Skin epidermis (tissue), 12 donors: ENCODE measurements at regions not wholly inside any gene's neighbourhood (a gene's known extent, or its start where the extent isn't known, plus 50 kb on each side); places are given as distances from the start of the nearest gene placed in this dataset.

Experiments used
- H3K27ac ChIP-seq, 21 experiments: fragments of 200-600 bp; sonication (generic) in 11 of 21; one replicate each; pipeline ENCODE4 v1.5.0; 2020; ENCODE audit warnings: mild to moderate bottlenecking in 3 of 21, inconsistent platforms in 2 of 21, moderate library complexity in 2 of 21
- H3K4me3 ChIP-seq, 7 experiments: fragments of 200-600 bp; sonication (generic) in 2 of 7; one replicate each; pipeline ENCODE4 v1.5.0; 2020; ENCODE audit warnings: inconsistent platforms in 2 of 7, mild to moderate bottlenecking in 2 of 7, moderate library complexity in 1 of 7

DNA sequence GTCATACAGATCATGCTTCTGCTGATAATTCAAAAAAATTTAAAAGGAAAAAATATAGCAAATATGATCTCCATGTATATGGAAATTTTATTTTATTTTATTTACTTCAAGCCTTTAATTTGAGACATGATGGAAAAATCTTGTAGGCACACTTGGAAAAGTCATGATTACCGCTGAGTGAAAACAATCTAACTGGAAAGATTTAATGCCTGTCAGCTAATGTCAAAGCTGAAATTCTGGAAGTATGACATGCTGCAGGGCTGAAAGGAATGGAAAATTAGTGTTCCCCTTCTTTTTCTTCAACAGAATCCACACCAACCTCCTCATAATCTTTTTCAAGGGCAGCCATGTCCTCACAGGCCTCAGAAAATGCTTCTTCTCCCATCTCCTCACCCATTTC is 58.2 kb downstream of the RPRM start:
- Histone ChIP-seq H3K4me3 (no peak overlapping the region), H3K27ac (no peak overlapping the region)

DNA sequence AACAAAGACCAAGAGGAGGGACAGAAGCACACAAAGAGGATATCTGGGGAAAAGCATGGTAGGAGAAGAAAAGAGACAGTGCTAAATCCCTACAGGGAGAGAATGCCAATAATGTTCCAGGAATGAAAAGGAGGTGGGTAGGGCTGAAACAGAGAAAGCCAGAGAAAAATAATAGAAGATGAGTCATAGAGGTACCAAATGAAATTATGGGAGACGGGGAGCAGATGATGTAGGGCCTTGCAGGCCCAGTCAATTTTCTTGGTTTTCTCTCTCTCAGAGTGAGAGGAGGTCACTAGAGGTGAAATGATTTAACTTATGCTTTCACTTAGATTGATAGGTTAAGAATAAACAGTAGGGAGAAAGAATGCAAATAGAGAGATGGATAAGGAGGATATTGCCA is 61.5 kb downstream of the RPRM start:
- Histone ChIP-seq H3K4me3 (no peak overlapping the region), H3K27ac (no peak overlapping the region)

DNA sequence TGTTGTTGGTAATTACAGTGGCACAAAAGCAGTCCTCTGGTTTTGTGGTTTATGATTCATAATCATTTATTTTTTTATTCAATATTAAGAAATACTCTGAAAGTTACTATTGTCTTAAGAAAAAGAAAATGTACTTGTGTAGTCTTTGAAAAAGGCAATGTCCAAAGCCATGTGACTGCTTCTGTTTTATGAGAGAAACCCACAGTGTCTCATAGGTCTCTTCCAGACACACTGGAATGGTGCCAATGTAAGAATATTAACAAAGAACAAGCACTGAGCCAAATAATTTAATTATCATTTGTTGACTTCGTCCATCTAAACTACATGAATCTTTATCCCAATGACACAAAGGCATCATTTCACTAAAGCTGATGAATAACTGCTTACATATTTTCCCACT is 62.5 kb downstream of the RPRM start:
- Histone ChIP-seq H3K4me3 (no peak overlapping the region), H3K27ac (no peak overlapping the region)

DNA sequence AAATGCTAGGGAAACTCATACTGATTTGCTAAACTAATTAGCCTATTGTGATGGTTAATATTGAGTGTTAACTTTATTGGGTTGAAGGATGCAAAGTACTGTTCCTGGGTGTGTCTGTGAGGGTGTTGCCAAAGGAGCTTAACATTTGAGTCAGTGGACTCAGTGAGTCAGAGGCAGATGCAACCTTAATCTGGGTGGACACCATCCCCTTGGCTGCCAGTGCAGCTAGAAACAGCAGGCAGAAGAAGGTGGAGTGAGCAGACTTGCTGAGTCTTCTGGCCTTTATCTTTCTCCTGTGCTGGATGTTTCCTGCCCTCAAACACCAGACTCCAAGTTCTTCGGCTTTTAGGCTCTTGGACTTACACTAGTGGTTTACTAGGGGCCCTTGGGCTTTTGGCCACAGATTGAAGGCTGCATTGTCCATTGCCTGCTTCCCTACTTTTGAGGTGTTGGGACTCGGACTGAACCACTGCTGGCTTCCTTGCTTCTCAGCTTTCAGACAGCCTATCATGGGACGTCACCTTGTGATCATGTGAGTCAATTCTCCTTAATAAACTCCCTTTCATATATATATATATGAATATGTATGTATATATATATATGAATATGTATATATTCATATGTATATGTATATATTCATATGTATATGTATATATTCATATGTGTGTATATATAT is 69.7 kb downstream of the RPRM start:
- Histone ChIP-seq H3K4me3 (no peak overlapping the region), H3K27ac (no peak overlapping the region)

DNA sequence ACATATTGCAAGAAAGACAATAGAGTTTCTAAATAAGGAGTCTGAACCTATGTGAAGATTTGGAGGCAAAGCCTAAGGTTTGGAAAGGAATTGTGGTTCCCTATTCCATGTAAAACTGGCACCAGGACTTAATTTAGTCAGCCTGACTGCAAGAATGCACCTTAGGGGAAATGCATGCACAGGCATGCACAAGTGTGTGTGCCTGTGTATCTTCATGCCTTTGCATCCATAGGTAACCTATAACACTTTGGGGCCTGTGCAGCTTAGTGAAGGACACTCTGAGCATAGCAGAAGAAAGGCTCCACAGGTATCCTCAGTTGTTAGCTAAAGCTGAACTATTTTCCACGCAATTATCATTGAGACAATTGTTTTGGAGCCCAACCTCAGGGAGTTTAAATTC is 73.4 kb downstream of the RPRM start:
- H3K4me3 ChIP-seq = no peak overlapping the region
- peak overlapping the region in 1 of 21 experiments; percentile 14 for H3K27ac ChIP-seq

DNA sequence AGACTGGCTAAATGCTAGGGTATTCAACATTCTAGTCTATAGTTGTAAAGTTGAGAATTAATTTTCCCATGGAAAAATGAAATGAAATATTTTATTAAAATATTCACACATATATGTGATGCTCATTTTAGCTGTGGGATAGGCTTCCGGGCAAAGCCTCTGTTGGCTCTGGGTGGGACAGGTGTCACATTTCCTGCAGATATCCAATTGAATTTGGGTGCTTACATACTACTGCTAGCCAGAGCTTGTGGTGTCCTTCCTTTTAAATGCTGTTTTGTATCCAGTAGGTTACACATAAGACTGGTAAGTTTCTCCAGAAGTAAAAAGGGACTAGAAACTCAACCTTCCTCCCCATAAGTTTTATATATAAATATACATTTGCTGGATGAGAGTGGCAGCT is 73.8 kb downstream of the RPRM start:
- peak overlapping the region in 1 of 7 experiments; percentile 33 for H3K4me3 ChIP-seq
- peak overlapping the region in 1 of 21 experiments; percentile 14 for H3K27ac ChIP-seq

DNA sequence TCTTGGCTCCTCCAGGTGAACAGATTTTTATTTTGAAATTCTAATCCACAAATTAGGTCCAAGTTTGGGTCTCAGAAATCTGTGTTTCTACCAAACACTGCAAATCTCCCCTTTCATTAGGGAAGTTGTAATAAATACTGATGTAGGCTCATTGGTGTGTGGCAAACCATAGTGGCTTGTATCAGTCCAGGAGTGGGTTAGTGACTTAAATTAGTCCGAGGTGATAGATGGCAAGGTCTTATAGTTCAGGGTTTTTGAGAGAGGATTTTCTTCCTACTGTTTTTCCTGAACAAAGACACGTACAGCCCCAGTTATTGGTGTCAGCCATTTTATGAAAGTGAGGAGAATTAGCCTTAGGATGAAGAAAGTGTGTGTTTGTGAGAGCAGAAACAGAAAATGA is 74.6 kb downstream of the RPRM start:
- Histone ChIP-seq H3K4me3 (peak overlapping the region in 2 of 7 experiments; percentile 11 to 33), H3K27ac (peak overlapping the region in 3 of 21 experiments; percentile 17 to 72 (median 42))

DNA sequence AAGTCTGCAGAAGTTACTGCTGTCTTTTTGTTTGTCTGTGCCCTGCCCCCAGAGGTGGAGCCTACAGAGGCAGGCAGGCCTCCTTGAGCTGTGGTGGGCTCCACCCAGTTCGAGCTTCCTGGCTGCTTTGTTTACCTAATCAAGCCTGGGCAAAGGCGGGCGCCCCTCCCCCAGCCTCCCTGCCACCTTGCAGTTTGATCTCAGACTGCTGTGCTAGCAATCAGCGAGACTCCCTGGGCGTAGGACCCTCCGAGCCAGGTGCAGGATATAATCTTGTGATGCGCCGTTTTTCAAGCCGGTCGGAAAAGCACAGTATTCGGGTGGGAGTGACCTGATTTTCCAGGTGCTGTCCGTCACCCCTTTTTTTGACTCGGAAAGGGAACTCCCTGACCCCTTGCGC is 75.2 kb downstream of the RPRM start:
- peak overlapping the region in 2 of 21 experiments; percentile 42 to 72 for H3K27ac ChIP-seq
- H3K4me3 ChIP-seq = peak overlapping the region in 2 of 7 experiments; percentile 11 to 33

DNA sequence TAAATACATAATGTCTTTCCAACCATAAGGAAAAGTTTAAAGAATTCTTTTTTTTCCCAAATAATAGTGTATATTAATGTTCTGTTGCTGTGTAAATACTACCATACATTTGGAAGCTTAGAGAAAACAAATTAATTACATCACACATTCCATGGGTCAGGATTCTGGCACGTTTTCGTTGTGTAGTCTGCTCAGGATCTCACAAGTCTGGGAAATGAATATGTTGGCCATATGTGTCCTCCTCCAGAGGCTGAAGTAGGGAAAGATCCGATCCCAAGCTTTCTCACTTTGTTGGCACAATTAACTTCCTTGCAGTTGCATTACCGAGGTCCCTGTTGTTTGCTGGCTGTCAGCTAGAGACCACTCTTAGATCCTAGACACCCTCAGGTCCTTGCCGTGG is 83.9 kb downstream of the RPRM start:
- H3K27ac ChIP-seq = no peak overlapping the region
- no peak overlapping the region for H3K4me3 ChIP-seq

DNA sequence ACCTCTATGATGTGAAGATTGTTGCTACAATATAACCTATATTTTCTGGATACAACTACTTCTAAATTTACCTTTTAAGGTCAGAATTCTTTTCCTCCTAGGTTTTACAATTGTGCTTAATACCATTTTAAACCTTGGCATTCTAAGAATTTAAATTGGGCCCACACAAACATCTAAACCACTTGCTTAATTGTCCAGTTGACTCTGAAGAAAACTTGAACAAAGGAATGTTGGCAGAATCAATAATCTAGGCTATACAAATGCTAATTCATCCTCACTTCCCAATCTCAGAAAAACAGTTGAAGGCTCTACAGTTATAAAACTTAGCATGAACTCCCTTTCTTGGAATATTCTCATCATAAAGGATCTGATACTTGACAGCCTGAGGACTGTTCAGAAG is 84.3 kb downstream of the RPRM start:
- no peak overlapping the region for H3K4me3 ChIP-seq
- no peak overlapping the region for H3K27ac ChIP-seq

DNA sequence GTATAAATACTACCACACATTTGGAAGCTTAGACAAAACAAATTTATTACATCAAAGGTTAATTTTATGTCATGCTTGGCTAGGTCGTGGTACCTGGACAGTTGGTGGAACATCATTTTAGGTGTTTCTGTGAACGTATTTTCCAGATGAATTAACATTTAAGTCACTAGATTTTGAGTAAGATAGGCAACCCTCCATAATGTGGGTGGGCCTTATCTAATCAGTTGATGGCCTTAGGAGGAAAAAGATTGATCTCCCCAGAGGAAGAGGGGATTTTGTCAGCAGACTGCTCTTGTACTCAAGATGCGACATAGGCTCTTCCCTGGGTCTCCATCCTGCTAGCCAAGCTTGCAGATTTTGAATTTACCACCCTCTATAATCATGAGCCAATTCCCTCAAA is 85.0 kb downstream of the RPRM start:
- Histone ChIP-seq H3K4me3 (no peak overlapping the region), H3K27ac (no peak overlapping the region)

DNA sequence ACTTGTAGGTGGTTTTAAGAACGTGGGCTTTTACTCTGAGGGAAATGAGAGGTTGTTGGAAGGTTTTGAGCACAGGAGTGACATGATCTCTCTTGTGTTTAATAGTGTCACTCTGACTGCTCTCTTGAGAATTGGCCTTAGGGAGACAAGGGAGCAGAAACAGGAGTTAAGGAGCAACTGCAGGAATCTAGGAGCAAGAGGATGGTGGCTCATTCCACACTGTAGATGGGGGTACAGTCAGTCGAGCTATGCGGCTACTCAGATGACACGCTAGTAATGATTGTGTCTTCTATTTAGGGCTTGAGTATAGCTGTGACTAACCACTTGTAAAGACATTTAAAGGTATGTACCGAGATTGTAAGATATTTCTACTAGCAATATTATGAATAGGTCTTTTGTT is 87.4 kb downstream of the RPRM start:
- Histone ChIP-seq H3K4me3 (no peak overlapping the region), H3K27ac (no peak overlapping the region)

DNA sequence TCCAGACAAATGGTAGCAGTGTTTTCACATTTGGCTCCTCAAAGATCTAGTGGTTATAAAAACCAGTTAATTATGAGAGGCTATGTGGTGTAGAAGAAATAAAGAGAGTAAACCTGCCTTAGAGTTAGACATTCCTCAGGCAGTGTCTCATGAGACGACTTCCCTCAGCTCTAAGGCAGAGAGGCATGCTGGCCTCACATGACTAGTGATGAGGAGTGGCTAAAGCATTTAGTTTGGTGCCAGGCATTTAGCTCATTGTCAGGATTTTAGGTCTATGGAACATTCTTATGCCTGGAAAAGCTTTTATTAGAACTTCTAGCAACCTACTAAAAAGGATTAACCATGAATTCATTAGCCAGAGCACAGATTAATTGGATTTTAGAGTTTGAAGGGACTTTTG is 90.3 kb downstream of the RPRM start:
- H3K4me3 ChIP-seq = no peak overlapping the region
- no peak overlapping the region for H3K27ac ChIP-seq

DNA sequence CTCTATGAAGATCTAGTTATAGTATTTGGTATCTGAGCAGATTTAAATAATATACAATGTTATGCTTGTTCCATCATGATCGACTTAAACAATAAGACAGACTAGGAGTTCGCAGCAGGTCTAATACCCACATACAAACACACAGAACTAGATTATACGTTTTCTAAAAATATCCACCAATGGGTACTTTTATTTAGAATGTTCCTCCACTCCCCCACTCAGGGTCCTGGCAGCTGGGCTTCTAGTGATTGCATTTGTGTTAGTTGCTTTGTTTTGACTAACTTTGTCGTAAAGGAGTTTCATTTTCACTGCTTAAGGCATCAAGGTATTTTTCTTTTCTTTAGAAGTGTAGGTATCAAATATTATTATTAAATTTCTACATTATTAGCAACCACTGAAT is 91.4 kb downstream of the RPRM start:
- Histone ChIP-seq H3K4me3 (no peak overlapping the region), H3K27ac (no peak overlapping the region)

DNA sequence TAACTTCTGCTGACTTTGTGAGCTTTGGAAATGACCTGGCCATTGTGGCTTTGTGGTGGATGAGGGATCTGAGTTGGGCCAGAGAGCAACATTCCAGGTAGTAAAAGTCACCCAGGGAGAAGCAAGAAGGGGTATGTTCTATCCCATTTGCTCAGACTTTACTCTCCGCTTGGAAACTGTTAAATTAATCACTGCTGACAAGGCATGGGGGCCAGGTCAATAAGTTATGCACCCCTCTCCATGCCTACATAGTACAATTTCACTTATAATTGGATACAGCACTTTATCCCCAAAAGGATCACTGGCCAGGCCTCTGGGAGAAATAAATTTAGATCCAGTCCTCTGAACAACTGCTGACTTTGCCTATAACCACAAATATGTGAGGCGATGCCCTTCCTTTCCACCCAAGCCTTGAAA is 92.1 kb downstream of the RPRM start:
- Histone ChIP-seq H3K27ac (no peak overlapping the region), H3K4me3 (no peak overlapping the region)

DNA sequence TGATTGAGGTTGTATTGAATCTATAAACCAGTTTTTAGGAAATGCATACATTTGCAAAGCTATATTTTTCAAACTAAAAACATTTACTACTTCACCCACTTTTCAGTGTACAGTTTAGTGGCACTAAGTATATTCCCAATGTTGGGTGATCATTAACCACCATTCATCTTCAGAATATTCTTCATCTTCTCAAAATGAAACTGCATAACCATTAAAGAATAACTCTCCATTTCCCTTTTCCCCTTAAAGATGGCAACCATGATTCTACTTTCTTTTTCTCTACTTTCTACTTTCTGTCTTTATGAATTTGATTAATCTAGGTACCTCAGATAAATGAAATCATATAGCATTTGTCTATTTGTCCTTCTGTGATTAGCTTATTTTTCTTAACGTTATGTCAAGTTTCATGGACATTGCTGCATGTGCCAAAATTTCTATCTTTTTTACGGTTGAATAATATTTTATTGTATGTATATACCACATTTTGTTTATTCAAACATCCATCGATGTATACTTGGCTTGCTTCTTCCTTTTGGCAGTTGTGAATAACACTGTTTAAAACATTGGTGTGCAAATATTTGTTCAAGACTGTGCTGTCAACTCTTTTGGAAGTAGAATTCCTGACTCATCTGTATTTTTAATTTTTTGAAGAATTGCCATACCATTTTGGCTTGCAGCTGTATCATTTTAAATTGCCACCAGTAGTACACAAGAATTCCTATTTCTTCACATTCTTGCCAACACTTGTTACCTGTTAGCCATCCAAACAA is 104.9 kb downstream of the RPRM start:
- Histone ChIP-seq H3K4me3 (no peak overlapping the region), H3K27ac (no peak overlapping the region)

DNA sequence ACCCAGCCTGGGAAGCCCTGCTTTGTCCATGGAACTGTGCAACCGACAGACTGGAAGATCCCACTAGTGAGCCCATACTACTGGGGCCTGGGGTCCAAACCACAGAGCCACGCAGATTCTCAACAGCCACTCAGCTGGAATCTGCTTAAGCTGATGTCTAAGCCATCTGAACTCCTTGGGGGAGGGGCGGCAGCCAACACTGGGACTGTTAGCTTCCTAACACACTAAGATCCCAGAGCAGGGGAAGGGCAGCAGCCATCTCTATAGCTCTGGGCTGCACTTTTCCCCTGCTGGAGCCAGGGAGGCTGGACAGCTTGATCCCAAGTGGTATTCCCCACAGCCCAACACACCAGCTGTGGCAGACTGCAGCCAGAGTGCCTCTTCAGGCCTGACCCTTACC is 118.3 kb downstream of the RPRM start:
- Histone ChIP-seq H3K27ac (no peak overlapping the region), H3K4me3 (no peak overlapping the region)

DNA sequence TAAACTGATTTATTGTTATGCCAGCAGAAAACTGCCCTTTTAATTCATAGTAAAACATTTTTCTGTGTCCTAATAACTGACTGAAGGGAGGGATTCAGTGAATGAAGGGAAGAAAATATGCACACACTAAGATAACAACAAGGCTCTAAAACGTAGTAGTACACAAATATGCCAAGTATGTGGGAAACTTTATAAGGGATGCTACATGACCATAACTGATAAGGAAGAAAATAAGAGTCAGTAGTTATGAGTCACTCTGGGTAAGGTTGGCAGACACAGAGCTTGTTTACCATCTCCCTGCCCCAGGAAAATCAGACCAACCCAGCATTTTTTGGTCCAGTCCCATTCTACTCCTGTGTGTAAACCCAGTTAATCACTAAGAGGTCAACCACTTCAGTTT is 124.2 kb downstream of the RPRM start:
- Histone ChIP-seq H3K4me3 (no peak overlapping the region), H3K27ac (no peak overlapping the region)

DNA sequence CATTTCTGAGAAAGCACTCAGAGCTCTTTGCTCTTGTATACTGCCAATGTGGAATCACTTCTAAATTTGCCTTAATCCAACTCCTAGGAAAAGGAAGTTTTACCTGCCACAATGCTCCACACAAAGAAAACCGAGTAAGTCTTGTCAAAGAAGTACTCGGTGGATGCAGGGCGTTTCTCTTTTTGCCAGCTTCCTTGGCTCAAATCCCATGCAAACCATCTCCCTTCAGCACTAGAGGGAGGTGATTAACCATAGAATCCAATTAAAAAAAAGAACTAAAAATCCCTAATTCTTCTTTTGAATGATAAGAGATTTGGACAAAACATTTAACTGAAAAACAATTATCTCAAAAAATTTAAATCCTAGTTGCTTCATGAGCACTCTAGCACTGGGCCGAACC is 129.0 kb downstream of the RPRM start:
- no peak overlapping the region for H3K4me3 ChIP-seq

DNA sequence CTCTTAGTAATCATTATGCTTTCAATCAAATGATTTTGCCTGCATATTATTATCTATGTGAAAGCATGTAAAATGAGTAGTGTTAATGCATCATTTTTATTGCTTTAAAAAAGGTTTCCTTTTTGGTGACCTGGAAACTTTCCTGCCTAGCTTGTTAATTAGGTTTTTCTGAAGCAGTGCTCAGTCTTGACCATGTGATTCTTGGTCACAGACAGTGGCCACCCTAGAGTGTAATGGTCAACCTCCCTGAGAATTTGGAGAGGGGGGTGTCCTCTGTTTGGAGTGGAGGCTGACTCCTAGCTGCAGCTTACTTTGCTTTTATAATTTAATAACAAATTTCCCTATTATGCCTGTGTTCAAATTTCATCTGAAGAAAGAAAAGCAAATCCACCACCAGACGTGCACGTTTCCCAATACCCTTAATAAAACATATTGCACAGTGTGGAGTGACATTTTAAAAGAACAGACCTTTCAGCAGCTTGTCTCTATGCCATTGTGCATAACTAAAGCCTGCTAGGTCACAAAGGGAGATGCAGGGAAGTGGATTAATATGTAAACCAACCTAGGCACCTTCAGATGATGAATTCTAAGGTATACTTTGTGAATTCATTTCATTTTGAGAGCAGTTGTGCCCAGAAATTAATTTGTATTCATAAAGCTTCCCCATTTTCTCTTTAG is 130.6 kb downstream of the RPRM start:
- H3K27ac ChIP-seq = no peak overlapping the region
- no peak overlapping the region for H3K4me3 ChIP-seq

More for the DNA sequence above, 129.0 kb downstream of the RPRM start:
- no peak overlapping the region for H3K27ac ChIP-seq

DNA sequence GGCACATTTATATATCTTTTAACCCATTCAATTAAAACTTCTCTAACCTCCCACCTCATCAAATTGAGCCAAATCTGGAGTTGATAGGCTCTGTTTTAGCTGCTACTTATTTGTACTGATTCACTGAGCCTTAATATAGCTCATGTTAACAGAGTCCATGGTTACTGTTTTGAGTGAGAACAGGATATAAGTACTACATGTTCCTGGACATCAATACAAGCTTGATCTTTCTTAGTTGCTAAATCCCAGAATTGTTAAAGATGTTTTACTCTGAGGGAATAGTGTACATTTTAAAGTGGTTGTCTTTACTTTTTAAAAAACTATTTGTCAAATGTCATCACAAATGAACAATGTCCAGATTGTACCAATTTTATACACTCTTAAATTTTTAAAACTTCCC is 157.7 kb downstream of the RPRM start:
- no peak overlapping the region for H3K4me3 ChIP-seq
- H3K27ac ChIP-seq = no peak overlapping the region
